ENCODE measurements at regions not wholly inside any gene's neighbourhood (a gene's known extent, or its start where the extent isn't known, plus 50 kb on each side); places are given as distances from the start of the nearest gene placed in this dataset.

- TF ChIP-seq CTCF (conservative IDR thresholded peaks at IDR 0.05; ENCODE audit: low read length), result no peak
- TF ChIP-seq EZH2phosphoT487 (IDR thresholded peaks at IDR 0.05; ENCODE audit: borderline replicate concordance, low read depth, low read length), result no peak
Observed at GRCh38 chr14:50049093-50049492, 67.3 kb downstream of the VCPKMT start.
